ENCODE measurements at regions not wholly inside any gene's neighbourhood (a gene's known extent, or its start where the extent isn't known, plus 50 kb on each side); places are given as distances from the start of the nearest gene placed in this dataset.
A peak's percentile ranks its signal among the peaks of the same experiment; 100 is the strongest.

DNA sequence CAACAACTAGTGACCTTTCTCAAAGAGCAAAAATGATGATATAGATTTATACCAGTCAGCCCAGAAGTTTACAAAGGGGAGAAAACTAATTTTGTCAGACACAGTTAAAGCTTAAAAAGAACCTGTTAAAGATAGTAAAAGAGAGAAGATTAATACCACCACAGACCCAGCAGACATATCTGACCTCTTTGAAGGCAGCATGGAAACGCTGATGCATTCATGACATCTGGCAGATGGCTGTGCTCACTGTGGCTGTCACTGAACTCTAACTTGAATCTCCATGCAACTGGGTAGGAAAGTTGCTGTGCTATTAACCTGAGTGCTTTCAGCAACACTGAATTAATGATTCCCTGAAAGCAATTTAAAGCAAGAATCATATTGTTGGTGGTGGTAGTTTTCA, 159.8 kb upstream of the PRDM1 start:
- WGBS, 2 donors, result 43 to 66% methylated on average over 1 of the region's 1 CpG
- intact Hi-C loops (cut with DNase I), result no loop called here
- H3K36me3 ChIP-seq (replicated peaks in 1 of 2; ENCODE audit: insufficient read depth in 1 of 2, low read depth in 2 of 2), result no peaks in the 10 kb centered on the region
- ATAC-seq (no peak), DNase-seq (no peak)
- no peaks in the 10 kb centered on the region for H3K4me1 ChIP-seq
- H3K27ac ChIP-seq, result no peak overlapping the region
- H3K27me3 ChIP-seq, result no peaks in the 10 kb centered on the region
- no peak overlapping the region for H3K4me3 ChIP-seq
- no peak for TF ChIP-seq POLR2A (IDR thresholded peaks at IDR 0.05)
- TF ChIP-seq, protein P1, sequence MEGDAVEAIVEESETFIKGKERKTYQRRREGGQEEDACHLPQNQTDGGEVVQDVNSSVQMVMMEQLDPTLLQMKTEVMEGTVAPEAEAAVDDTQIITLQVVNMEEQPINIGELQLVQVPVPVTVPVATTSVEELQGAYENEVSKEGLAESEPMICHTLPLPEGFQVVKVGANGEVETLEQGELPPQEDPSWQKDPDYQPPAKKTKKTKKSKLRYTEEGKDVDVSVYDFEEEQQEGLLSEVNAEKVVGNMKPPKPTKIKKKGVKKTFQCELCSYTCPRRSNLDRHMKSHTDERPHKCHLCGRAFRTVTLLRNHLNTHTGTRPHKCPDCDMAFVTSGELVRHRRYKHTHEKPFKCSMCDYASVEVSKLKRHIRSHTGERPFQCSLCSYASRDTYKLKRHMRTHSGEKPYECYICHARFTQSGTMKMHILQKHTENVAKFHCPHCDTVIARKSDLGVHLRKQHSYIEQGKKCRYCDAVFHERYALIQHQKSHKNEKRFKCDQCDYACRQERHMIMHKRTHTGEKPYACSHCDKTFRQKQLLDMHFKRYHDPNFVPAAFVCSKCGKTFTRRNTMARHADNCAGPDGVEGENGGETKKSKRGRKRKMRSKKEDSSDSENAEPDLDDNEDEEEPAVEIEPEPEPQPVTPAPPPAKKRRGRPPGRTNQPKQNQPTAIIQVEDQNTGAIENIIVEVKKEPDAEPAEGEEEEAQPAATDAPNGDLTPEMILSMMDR (IDR thresholded peaks at IDR 0.05), result no peak
- H3K9me3 ChIP-seq, result no peaks in the 10 kb centered on the region

DNA sequence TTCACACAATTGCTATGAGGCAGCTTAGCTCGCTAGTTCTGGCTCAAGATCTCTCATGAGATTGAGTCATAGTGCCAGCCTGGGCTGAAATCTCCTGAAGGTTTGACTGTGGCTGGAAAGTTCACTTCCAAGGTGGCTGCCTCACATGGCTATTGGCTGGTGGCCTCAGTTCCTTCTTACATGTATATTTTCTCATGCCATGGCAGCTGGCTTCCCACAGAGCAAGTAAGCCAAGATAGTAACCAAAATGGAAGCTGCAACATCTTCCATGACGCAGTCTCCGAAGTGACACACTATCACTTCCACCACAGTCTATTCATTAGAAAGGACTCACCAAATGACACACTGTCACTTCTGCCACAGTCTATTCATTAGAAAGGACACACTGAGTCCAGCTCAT, 160.4 kb upstream of the PRDM1 start:
- intact Hi-C loops (cut with DNase I), result no loop called here
- Histone ChIP-seq H3K9me3 (no peaks in the 10 kb centered on the region), H3K27ac (no peak overlapping the region), H3K36me3 (replicated peaks in 1 of 2; ENCODE audit: insufficient read depth in 1 of 2, low read depth in 2 of 2) (no peaks in the 10 kb centered on the region), H3K27me3 (no peaks in the 10 kb centered on the region), H3K4me1 (no peaks in the 10 kb centered on the region), H3K4me3 (no peak overlapping the region)
- DNase-seq (no peak), ATAC-seq (no peak)
- WGBS, 2 donors, result 94 to 98% methylated on average over 3 of the region's 3 CpGs
- TF ChIP-seq POLR2A (IDR thresholded peaks at IDR 0.05), result no peak
- TF ChIP-seq, protein P1 (IDR thresholded peaks at IDR 0.05), result no peak

DNA sequence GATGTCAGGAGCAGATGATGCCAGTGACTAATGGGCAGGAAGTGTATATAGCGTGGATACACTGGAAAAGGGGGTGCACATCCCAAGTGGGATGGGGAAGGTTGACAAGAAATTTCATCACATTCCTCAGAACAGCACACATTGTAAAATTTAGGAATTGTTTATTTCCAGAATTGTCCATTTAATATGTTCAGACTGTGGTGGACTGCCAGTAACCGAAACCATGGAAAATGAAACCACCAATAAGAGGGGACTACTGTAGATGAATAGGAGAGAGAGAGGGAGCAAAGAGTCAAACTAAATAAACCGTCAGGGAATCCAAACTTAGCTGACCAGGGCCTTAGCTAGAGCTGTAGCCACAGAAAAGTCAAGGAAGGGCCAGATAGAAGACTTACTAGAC, 164.4 kb upstream of the PRDM1 start:
- ATAC-seq, result no peak
- intact Hi-C loops (cut with DNase I), result no loop called here
- no peaks in the 10 kb centered on the region for H3K27me3 ChIP-seq
- no peak overlapping the region for H3K4me3 ChIP-seq
- no peaks in the 10 kb centered on the region for H3K9me3 ChIP-seq
- no peak overlapping the region for H3K27ac ChIP-seq
- WGBS, 2 donors, result 60 to 72% methylated on average over 3 of the region's 3 CpGs
- H3K4me1 ChIP-seq, result peaks cover 4% of the 10 kb centered on the region
- TF ChIP-seq, protein P1 (IDR thresholded peaks at IDR 0.05), result no peak
- TF ChIP-seq POLR2A (IDR thresholded peaks at IDR 0.05), result no peak
- H3K36me3 ChIP-seq (replicated peaks in 1 of 2; ENCODE audit: insufficient read depth in 1 of 2, low read depth in 2 of 2), result no peaks in the 10 kb centered on the region
- DNase-seq, result no peak

DNA sequence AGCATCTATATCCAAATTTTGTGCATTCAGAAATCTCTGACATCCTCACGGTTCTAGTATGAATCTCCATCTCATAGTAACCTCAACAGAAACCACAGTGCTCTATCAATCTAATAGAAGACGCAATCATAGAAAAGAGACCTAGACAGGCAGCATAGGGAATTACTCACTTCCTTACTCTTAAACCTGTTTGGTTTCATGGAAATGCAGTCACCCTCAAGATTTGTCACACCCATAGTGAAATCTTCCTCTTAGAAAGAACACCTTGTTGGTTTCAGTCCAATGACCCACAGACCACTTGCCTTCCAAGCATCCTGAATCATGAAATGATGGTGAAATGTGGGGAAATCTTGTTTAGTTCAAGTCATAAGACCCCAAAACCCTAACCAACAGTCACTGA, 166.1 kb upstream of the PRDM1 start:
- TF ChIP-seq POLR2A (IDR thresholded peaks at IDR 0.05), result no peak
- TF ChIP-seq, protein P1 (IDR thresholded peaks at IDR 0.05), result no peak
- H3K27me3 ChIP-seq, result no peaks in the 10 kb centered on the region
- H3K4me1 ChIP-seq, result peaks cover 4% of the 10 kb centered on the region
- no peaks in the 10 kb centered on the region for H3K9me3 ChIP-seq
- WGBS, 2 donors, result 91% methylated on average over 2 of the region's 2 CpGs
- H3K36me3 ChIP-seq (replicated peaks in 1 of 2; ENCODE audit: insufficient read depth in 1 of 2, low read depth in 2 of 2), result no peaks in the 10 kb centered on the region
- intact Hi-C loops (cut with DNase I), result no loop called here
- no peak for ATAC-seq
- no peak overlapping the region for H3K27ac ChIP-seq
- DNase-seq, result no peak
- H3K4me3 ChIP-seq, result no peak overlapping the region

DNA sequence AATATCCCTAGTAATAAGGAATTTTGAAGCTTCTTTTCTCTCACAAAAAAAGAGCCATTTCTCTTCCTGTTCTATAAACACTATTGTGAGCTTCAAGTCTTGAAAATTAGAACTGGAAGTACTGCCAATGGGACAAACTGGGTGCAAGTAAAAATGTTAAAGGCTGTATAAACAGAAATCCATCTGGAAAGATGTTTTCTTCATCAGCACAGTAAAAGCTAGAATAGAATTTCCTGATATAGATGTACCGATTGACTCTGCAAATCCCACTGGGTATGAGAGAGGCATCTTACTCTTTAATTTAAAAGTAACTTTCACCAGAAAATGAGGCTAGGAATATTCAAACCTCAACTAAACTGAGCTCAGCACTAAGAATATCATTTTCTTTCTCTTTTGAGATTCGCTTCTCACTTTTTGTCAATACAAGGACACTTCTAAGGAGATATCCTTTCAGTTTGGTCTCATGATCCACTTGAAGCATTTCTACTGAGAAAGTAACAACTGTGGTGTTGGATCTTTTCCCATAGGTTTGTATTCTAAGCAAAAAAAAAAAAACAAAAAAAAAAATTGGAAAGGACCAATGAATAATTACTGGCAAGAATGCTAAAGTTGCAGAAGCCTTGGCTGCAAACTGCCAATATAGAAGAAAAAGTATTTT, 169.0 kb upstream of the PRDM1 start:
- DNase-seq (no peak), ATAC-seq (peak; percentile 58)
- WGBS, 2 donors, result 21 to 42% methylated on average over 2 of the region's 2 CpGs
- H3K27me3 ChIP-seq, result no peaks in the 10 kb centered on the region
- intact Hi-C loops (cut with DNase I), result no loop called here
- peaks cover 4% of the 10 kb centered on the region for H3K4me1 ChIP-seq
- no peaks in the 10 kb centered on the region for H3K36me3 ChIP-seq (replicated peaks in 1 of 2; ENCODE audit: insufficient read depth in 1 of 2, low read depth in 2 of 2)
- no peak overlapping the region for H3K4me3 ChIP-seq
- peak overlapping the region in 2 of 4 donors; percentile 29 to 37 for H3K27ac ChIP-seq
- no peak for TF ChIP-seq POLR2A (IDR thresholded peaks at IDR 0.05)
- TF ChIP-seq, protein P1 (IDR thresholded peaks at IDR 0.05), result no peak
- no peaks in the 10 kb centered on the region for H3K9me3 ChIP-seq

All from body of pancreas (tissue), 4 donors.